GM12872 (cell line): ENCODE measurements at regions not wholly inside any gene's neighbourhood (a gene's known extent, or its start where the extent isn't known, plus 50 kb on each side); places are given as distances from the start of the nearest gene placed in this dataset.

Source experiments
- CTCF ChIP-seq: IDR thresholded peaks from 3 replicates; pipeline ENCODE4 v1.5.1; 2011; ENCODE audit warnings: low read depth, mild to moderate bottlenecking, low read length, moderate library complexity; ENCODE audit not compliant: insufficient read depth

GRCh38 chr1:168888418-168888817 is 159.4 kb upstream of the DPT start:
- TF ChIP-seq CTCF, result no peak

GRCh38 chr1:168892931-168893330 is 163.9 kb upstream of the DPT start:
- TF ChIP-seq CTCF, result no peak

- no peak for TF ChIP-seq CTCF
These were observed 164.4 kb upstream of the DPT start for GRCh38 chr1:168893359-168893801.

- TF ChIP-seq CTCF, result no peak
These were observed 165.4 kb upstream of the DPT start for GRCh38 chr1:168894397-168894903.

- no peak for TF ChIP-seq CTCF
These were observed 168.2 kb upstream of the DPT start for GRCh38 chr1:168897249-168897648.

- TF ChIP-seq CTCF, result no peak
These were observed 174.3 kb upstream of the DPT start for GRCh38 chr1:168903237-168903830.

GRCh38 chr1:168905633-168906032 is 176.6 kb upstream of the DPT start:
- no peak for TF ChIP-seq CTCF
